ENCODE measurements at regions not wholly inside any gene's neighbourhood (a gene's known extent, or its start where the extent isn't known, plus 50 kb on each side); places are given as distances from the start of the nearest gene placed in this dataset.
"Not testable (repeated sequence)": the region's sequence is repeated elsewhere in the genome, so short reads cannot be mapped to it uniquely, and the experiment has no call there.

DNA sequence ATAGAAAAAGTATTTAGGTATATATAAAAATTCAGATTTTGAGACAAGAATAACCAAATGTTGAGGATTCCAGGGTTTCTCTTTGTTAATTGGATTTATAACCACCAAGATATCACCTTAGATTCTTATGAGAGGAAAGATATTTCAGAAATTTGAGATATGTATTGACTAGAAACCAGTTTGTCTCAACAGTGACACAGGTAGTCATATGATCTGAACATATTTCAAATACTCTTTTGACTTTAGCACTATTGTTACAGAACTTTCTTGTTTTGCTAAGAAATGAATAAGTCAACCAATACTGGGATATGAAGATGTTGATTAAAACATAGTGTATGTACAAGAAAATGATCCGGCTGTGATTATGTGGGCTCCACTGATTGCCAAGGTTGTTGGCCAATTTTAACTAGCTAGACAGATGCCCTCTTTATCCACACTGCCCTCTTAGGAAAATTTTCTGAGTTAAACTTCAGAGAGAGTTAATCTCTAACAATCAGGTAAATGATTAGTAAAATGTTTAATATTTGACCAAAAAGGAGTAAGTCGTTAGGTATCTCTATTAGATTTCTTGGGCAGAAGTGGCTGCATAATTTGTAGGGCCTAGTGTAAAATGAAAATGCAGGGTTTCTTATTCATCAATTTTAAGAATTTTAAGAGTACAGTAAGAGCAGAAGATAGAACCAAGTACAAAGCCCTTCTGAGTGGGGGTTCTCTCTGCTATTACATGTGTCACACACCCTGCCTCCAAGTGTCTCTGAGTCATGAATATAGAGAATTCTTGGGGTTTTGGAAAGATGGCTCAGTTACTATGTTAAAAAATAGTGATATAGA, 376.0 kb downstream of the TFEC start:
- DNase-seq (ENCODE audit: insufficient read length, low spot score) (no peak), FAIRE-seq (no peak)

DNA sequence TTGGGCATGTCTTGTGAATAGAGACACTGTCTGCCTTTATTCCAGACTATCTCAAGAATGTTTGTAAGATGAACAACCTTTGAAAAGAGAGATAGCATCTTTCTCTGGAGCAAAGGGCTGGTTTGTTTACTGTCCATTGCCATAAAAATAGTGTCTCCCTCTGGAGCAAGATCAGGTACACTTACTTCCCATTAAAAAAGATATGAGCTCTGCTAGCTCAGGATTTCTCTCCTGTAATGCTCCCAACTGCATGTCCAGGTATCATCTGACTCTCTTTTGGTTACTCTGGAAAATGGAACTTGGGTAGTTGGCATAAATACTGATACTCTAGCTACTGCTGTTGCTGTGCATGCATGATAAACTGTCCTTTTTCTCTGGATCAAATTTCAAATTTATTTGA, 381.1 kb downstream of the TFEC start:
- FAIRE-seq: no peak
- no peak for DNase-seq (ENCODE audit: insufficient read length, low spot score)

DNA sequence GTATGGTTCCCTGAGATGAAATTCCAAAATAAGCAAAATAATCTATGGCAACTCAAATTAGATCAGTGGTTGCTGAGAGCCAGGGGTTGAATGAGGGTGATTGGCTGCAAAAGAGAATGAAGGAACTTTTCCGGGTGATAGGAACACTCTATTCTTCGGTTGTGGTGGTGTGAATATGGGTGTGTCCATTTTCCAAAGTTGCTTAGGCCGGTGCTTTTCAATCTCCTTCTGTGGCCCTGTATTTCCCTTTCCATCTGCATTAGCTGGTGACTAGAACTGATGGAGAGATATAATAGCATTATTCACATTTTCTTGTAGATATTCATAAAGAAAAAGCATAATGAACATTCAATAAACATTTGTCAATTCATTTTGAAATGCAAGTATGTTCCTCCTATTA, 382.9 kb downstream of the TFEC start:
- FAIRE-seq (no peak), DNase-seq (ENCODE audit: insufficient read length, low spot score) (no peak)

DNA sequence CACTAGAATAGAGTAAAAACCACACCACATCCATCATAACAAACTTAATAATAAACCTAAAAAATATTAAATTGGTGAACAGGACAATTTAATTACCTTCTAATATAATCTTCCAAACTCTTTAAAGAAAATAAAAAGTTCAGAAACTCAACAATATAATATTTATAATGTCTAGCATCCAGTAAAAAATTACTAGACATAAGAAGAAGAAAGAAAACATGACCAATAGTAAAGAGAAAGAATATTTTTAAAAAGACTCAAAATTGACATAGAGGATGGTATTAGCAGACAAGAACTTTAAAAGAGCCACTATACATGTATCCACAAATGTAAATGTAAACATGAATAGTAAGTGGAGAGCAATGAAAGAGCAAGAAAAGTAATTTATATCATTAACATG, 388.4 kb downstream of the TFEC start:
- no peak for DNase-seq (ENCODE audit: insufficient read length, low spot score)
- FAIRE-seq: no peak

GRCh38 chr7:115638853-115639252, 391.7 kb downstream of the TFEC start:
- DNase-seq (ENCODE audit: insufficient read length, low spot score): no peak
- FAIRE-seq: no peak

DNA sequence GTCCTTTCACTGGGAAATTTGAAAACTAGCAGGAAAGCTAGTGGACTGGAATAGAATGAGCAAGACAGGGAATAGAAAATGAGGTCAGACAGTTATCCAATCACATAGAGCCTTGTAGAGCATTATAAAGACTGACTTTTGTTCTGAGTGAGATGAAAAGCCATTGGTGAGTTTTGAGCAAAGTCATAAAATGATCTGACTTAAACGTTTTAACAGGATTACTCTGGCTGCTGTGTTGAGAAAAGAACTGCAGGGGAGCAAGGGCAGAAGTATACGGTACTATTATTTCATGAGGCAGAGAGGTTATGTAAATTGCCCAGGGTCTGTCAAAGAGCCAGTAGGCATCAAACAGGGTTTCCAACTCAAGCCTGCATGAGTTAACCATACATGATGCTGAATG, 393.4 kb downstream of the TFEC start:
- DNase-seq (ENCODE audit: insufficient read length, low spot score): no peak
- no peak for FAIRE-seq

DNA sequence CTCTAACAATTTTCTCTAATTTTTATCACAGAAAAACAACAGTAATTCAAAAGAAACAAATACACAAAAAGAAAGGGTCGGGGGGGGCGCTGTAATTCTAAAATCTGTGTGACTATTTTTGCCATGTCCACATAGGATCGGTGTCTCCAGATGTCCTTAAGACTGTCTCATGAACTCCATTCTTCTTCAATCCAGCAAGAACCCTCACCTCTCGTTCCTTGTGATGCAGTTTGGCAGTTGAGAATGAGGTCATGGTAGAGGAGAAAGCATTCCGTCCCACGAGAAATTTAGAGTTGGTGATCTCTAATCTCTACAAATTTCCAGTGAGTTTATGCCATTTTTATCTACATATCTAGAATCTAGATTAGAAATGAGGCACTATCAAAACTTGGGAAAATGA, 394.7 kb downstream of the TFEC start:
- FAIRE-seq (no peak), DNase-seq (ENCODE audit: insufficient read length, low spot score) (no peak)

DNA sequence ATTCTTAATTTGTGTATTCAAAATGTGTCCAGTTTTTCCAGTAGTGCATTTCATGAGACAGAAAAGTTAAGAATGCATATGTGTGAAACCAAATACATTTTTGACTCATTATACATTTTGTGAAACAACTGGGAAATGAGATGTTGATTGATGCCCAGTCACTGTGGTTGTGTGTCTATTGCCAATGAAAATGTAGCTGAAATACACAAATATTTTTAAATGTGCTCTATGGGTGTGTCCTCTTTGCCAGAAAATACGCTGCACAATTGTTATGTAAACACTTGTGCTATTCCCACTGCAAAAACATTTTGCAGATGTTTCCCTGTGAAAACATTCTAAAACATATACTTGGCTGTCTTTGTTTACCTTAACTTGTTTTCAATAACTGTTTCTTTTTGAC, 395.2 kb downstream of the TFEC start:
- FAIRE-seq (no peak), DNase-seq (ENCODE audit: insufficient read length, low spot score) (no peak)

DNA sequence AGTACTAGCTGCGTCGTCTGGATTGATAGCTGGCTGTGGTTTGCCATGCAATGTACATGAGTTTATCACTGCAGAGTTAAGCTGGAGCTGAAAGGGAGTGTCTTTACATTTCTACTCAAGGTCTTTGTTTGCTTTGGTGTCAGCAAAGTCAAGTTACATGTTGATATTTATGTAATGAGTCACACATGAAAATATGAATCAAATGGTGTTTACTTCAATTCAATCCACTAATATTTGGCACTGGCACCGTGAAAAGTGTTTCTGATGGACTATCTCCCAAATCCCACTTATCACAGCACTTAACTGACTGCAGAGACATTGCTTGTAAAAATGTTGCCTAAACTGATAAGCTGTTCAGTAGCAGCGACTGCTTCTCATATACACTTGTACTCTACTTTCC, 395.9 kb downstream of the TFEC start:
- no peak for FAIRE-seq
- no peak for DNase-seq (ENCODE audit: insufficient read length, low spot score)

GRCh38 chr7:115632636-115633035, 397.9 kb downstream of the TFEC start:
- no peak for FAIRE-seq
- DNase-seq (ENCODE audit: insufficient read length, low spot score): no peak

DNA sequence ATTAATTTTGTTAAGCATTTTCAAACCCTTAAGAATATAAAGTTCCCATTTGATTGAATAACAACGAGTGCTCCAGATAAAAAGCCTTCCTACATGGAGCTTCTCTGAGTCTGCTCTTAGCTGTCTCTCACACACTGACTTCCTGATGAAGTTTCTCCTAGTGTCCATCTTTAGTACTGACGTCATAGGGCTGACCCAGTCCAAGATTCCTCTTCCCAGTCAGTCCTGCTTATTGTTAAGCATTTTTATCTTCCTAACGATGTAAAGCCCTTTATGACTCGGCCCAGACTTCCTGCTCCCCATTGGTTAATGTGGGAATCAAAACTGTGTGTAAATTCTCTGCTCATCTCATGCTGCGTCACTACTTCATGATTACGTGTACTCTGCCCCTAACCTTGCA, 398.8 kb downstream of the TFEC start:
- DNase-seq (ENCODE audit: insufficient read length, low spot score): no peak
- FAIRE-seq: no peak

GRCh38 chr7:115630049-115630448, 400.5 kb downstream of the TFEC start:
- no peak for FAIRE-seq
- DNase-seq (ENCODE audit: insufficient read length, low spot score): no peak

GRCh38 chr7:115618676-115619075, 411.9 kb downstream of the TFEC start:
- no peak for DNase-seq (ENCODE audit: insufficient read length, low spot score)
- FAIRE-seq: no peak

- no peak for FAIRE-seq
- DNase-seq (ENCODE audit: insufficient read length, low spot score): no peak
Measured at GRCh38 chr7:115613836-115614235, 416.7 kb downstream of the TFEC start.

DNA sequence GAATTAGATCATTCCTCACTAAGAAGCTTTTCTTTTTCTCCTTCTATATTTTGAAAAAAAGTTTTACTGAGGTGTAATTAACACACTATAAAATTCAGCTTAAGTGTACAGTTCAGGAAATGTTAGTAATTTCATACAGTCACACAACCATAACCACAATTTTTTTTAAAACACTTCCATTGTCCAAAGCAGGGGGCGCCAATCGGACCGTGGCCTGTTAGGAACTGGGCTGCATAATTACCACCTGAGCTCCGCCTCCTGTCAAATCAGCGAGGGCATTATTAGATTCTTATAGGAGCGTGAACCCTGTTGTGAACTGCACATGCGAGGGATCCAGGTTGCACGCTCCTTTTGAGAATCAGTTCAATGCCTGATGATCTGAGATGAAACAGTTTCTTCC, 427.1 kb downstream of the TFEC start:
- no peak for DNase-seq (ENCODE audit: insufficient read length, low spot score)
- FAIRE-seq: no peak

DNA sequence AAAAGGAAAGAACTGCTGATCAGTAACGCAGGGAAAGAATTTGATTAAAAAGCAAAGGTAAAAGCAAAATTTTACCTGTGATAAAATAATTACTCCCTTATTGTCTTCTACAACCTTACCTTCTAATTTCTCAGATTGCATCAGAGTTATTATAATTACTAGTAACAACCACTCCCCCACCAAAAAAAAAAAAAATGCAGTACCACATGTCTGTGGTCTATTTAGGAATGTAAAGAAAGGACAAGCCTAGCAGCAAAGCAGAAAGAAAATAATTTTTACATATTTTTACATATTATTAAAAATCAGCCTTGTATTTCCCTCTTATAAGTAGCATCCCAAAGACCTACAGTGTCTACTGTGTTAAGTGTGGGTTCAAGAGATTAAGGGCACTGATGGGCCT, 430.4 kb downstream of the TFEC start:
- FAIRE-seq (no peak), DNase-seq (ENCODE audit: insufficient read length, low spot score) (no peak)

DNA sequence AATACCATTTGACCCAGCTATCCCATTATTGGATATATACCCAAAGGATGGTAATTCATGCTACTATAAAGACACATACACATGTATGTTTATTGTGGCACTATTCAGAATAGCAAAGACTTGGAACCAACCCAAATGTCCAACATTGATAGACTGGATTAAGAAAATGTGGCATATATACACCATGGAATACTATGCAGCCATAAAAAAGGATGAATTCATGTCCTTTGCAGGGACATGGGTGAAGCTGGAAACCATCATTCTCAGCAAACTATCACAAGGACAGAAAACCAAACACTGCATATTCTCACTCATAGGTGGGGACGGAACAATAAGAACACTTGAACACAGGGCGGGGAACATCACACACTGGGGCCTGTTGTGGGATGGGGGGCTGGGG, 431.4 kb downstream of the TFEC start:
- not testable (repeated sequence) for FAIRE-seq; DNase-seq (ENCODE audit: insufficient read length, low spot score)

DNA sequence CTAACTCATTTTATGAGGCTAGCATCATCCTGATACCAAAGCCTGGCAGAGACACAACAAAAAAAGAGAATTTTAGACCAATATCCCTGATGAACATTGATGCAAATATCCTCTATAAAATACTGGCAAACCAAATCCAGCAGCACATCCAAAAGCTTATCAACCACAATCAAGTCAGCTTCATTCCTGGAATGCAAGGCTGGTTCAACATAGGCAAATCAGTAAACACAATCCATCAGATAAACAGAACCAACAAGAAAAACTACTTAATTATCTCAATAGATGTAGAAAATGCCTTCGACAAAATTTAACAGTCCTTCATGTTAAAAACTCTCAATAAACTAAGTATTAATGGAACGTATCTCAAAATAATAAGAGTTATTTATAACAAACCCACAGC, 433.3 kb downstream of the TFEC start:
- DNase-seq (ENCODE audit: insufficient read length, low spot score); FAIRE-seq: not testable (repeated sequence)

DNA sequence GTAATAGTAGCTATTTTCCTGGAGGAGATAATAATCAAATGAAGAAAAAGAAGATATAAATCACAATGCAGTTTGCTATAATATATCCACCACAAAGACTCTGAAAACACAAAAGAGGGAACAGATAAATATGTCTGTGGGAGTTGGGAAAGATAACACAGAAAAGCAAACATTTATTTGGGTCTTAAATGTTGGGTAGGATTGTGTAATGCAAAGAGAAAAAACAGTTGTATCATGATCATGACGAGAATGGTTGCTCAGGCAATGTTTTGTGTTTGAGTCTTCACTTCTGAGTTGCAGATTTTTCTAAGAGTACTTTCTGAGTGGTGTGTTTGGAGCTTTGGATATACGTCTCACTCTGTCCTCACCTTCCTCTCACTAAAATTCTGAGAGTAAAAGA, 437.5 kb downstream of the TFEC start:
- FAIRE-seq (no peak), DNase-seq (ENCODE audit: insufficient read length, low spot score) (no peak)

DNA sequence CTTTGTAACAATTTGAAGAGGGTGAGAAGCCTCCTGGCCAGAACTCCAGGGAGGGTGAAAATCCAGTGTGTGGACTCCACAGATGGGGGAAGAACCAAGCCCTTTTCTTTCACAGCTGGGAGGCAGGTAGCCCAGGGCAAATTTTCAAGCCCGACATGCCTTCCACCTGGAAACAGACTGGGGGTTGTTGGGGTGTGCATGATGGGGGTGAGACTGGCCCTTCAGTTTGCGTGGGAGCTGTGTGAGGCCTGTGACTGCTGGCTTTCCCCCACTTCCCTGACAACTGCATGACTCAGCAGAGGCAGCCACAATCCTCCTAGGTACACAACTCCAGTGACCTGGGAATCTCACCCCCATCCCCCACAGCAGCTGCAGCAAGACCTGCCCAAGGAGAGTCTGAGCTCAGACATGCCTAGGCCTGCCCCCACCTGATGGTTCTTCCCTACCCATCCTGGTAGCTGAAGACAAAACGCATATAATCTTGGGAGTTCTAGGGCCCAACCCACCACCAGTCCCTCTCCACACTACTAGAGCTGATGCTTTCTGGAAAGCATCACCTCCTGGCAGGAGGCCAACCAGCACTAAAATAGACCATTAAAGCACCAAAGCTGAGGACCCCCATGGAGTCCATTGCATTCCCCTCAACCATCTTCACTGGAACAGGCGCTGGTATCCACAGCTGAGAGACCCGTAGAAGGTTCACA, 445.4 kb downstream of the TFEC start:
- FAIRE-seq (no peak), DNase-seq (ENCODE audit: insufficient read length, low spot score) (no peak)

GRCh38 chr7:115582956-115583355, 447.6 kb downstream of the TFEC start:
- DNase-seq (ENCODE audit: insufficient read length, low spot score) (no peak), FAIRE-seq (no peak)

DNA sequence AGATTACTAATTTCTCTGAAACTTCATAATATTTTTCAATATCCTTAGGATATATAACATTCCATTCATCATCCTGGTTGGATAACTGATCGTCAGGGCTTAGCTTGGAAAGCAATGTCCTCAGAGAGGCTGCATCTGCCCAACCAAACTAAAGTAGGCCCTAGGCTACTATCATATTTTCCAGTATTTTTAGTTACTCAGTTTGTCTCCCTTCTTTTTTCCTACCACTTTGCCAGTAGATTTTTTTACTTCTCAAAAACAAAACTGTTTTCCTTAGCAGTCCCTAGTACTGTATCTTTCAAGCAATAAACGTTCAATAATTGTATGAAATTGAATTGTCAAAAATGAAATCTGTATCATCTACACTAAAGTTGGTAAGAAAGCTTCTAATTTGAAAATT, 452.0 kb downstream of the TFEC start:
- DNase-seq (ENCODE audit: insufficient read length, low spot score): no peak
- FAIRE-seq: no peak

Measured in HTR-8/SVneo (cell line).